SJSA1 (cell line): ENCODE measurements at regions not wholly inside any gene's neighbourhood (a gene's known extent, or its start where the extent isn't known, plus 50 kb on each side); places are given as distances from the start of the nearest gene placed in this dataset.

ENCODE experiments used
- DNase-seq, 2 experiments: peaks; one replicate each; pipeline ENCODE4 v3.0.0-alpha.2; 2015 to 2020; ENCODE audit warnings: low spot score in 2 of 2, low read depth in 1 of 2
- H3K27ac ChIP-seq: fragments of 250-450 bp; sonication (Bioruptor Pico); 2 replicates; pipeline ENCODE4 v1.5.1; 2020; ENCODE audit warnings: mild to moderate bottlenecking, moderate library complexity
- H3K27me3 ChIP-seq: fragments of 250-450 bp; sonication (Bioruptor Pico); replicated peaks from 2 replicates; pipeline ENCODE4 v1.5.1; 2020; ENCODE audit warnings: mild to moderate bottlenecking, moderate library complexity
- H3K36me3 ChIP-seq: fragments of 250-450 bp; sonication (Bioruptor Pico); 2 replicates; pipeline ENCODE4 v1.5.1; 2020; ENCODE audit warnings: mild to moderate bottlenecking
- H3K4me1 ChIP-seq: fragments of 250-450 bp; sonication (Bioruptor Pico); replicated peaks from 2 replicates; pipeline ENCODE4 v1.6.1; 2021; ENCODE audit warnings: mild to moderate bottlenecking
- H3K4me3 ChIP-seq: fragments of 250-450 bp; sonication (Bioruptor Pico); 2 replicates; pipeline ENCODE4 v1.5.1; 2020; ENCODE audit warnings: mild to moderate bottlenecking
- H3K9me3 ChIP-seq: fragments of 250-450 bp; sonication (Bioruptor Pico); replicated peaks from 2 replicates; pipeline ENCODE4 v1.5.1; 2020; ENCODE audit warnings: mild to moderate bottlenecking

DNA sequence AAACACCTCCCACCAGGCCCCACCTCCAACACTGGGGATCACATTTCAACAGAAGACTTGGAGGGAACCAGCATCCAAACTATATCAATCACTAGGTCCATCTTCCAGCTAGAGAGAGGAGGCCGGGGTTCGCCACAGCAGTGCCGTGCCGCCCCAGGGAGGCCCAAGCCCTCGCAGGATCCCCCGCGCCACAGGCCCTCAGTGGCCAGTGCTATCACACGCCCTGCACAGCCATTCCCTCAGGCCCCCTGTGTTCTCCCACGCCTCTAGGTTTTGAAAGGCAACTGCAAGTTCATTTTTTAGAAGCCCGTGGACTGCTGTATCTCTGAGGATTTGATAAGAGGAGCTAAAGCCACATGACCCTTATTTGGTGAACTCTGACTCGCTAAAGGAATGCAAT, 136.4 kb downstream of the OAT start:
- H3K36me3 ChIP-seq, result no peaks in the 10 kb centered on the region
- no peak overlapping the region for H3K27ac ChIP-seq
- no peak overlapping the region for H3K4me3 ChIP-seq
- H3K9me3 ChIP-seq, result no peaks in the 10 kb centered on the region
- no peaks in the 10 kb centered on the region for H3K27me3 ChIP-seq
- no peaks in the 10 kb centered on the region for H3K4me1 ChIP-seq
- DNase-seq, result no peak

DNA sequence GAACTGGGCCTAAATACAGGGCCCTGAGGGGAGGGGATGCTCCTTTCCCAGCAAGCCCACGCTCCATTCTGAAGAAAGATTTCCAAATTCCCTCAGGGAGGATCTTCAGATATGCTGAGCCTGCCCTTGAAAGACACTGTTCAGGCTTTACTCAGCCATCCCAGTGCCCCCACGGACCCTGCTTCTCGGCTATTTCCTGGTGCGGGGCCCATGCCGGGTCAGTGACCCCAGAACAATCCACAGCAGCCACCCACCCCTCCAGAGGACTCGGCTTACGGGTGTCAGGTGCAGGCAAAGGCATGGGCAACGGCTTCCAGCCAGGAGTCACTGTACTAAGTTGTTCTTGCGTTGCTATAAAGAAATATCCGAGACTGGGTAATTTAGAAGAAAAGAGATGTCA, 137.1 kb downstream of the OAT start:
- no peaks in the 10 kb centered on the region for H3K27me3 ChIP-seq
- DNase-seq, result no peak
- H3K27ac ChIP-seq, result no peak overlapping the region
- no peak overlapping the region for H3K4me3 ChIP-seq
- no peaks in the 10 kb centered on the region for H3K9me3 ChIP-seq
- H3K36me3 ChIP-seq, result no peaks in the 10 kb centered on the region
- H3K4me1 ChIP-seq, result no peaks in the 10 kb centered on the region

- Histone ChIP-seq H3K36me3 (no peaks in the 10 kb centered on the region), H3K4me3 (no peak overlapping the region), H3K27me3 (no peaks in the 10 kb centered on the region), H3K27ac (no peak overlapping the region), H3K9me3 (no peaks in the 10 kb centered on the region), H3K4me1 (no peaks in the 10 kb centered on the region)
- no peak for DNase-seq
Measured at GRCh38 chr10:124280916-124281315, 137.8 kb downstream of the OAT start.

GRCh38 chr10:124279882-124280281, 138.8 kb downstream of the OAT start:
- H3K9me3 ChIP-seq, result 0 out of 2 replicates have a peak, but pooled peaks cover 3% of the 10 kb centered on the region
- DNase-seq, result no peak
- H3K27ac ChIP-seq, result no peak overlapping the region
- H3K4me1 ChIP-seq, result no peaks in the 10 kb centered on the region
- H3K36me3 ChIP-seq, result no peaks in the 10 kb centered on the region
- no peak overlapping the region for H3K4me3 ChIP-seq
- no peaks in the 10 kb centered on the region for H3K27me3 ChIP-seq

GRCh38 chr10:124279298-124279697, 139.4 kb downstream of the OAT start:
- DNase-seq, result no peak
- Histone ChIP-seq H3K9me3 (0 out of 2 replicates have a peak, but pooled peaks cover 3% of the 10 kb centered on the region), H3K27ac (no peak overlapping the region), H3K27me3 (no peaks in the 10 kb centered on the region), H3K4me1 (no peaks in the 10 kb centered on the region), H3K36me3 (no peaks in the 10 kb centered on the region), H3K4me3 (no peak overlapping the region)

GRCh38 chr10:124278356-124278755, 140.4 kb downstream of the OAT start:
- Histone ChIP-seq H3K9me3 (0 out of 2 replicates have a peak, but pooled peaks cover 3% of the 10 kb centered on the region), H3K27me3 (no peaks in the 10 kb centered on the region), H3K4me1 (no peaks in the 10 kb centered on the region), H3K36me3 (no peaks in the 10 kb centered on the region), H3K27ac (no peak overlapping the region), H3K4me3 (no peak overlapping the region)
- DNase-seq, result no peak

GRCh38 chr10:124273141-124273540, 145.6 kb downstream of the OAT start:
- H3K36me3 ChIP-seq, result no peaks in the 10 kb centered on the region
- no peak for DNase-seq
- H3K4me3 ChIP-seq, result no peak overlapping the region
- no peaks in the 10 kb centered on the region for H3K27me3 ChIP-seq
- H3K27ac ChIP-seq, result no peak overlapping the region
- no peaks in the 10 kb centered on the region for H3K4me1 ChIP-seq
- H3K9me3 ChIP-seq, result 0 out of 2 replicates have a peak, but pooled peaks cover 3% of the 10 kb centered on the region

DNA sequence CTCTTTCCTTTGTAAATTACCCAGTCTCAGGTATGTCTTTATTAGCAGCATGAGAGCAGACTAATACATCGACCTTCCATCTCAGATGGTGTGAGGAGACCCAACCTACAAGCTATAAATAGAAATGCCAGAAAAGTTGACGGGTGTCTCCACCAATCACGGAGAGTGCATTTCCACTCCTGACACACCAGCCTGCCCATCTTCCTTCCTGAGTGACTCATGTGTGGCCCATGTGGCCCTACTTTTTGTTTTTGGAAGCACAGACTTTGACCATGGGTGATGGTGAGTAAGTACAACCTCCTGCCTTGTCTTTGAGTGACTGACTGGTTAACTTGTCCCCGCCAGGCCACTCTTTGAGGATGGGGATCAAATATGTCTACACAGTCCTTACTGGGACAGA, 147.0 kb downstream of the OAT start:
- Histone ChIP-seq H3K27ac (no peak overlapping the region), H3K9me3 (0 out of 2 replicates have a peak, but pooled peaks cover 3% of the 10 kb centered on the region), H3K4me1 (no peaks in the 10 kb centered on the region), H3K4me3 (no peak overlapping the region), H3K27me3 (no peaks in the 10 kb centered on the region), H3K36me3 (no peaks in the 10 kb centered on the region)
- DNase-seq, result no peak

DNA sequence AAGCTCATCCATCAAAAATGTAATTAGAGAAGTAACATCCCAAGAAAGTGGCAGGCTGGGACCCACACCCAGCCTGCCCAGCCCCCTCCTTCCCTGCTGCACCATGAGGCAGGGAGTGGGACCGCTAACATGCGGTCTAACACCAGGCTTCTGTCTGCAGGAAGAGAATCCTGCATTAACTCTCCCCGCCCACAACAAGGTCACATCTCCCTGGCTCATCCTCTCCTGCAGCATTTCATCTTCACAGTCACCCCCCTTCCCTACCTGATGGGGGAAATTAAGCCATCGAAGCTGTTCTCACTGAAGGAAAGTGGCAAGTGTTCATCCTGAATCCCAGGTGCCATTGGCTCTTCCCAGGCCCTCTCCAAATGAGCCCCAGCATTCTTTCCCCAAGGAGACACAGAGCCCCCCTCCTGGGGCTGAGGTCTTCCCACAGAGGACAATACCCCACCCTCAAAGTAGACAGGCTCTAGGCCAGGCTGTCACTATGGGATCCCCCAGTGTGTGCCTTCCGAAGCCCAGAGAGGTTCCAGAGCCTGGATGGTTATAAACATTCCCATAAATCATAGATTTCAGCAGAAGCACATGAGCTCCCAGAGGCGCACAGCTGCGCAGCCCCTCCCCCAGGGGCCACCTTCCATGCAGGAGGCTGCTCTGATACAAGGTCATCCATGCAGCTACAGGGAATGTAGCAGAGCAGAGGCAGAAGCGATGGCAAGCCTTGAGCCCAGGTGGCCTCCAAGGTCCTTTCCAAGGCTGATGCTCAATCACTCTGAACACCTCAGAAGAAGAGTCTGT, 148.0 kb downstream of the OAT start:
- H3K4me1 ChIP-seq, result no peaks in the 10 kb centered on the region
- H3K27me3 ChIP-seq, result no peaks in the 10 kb centered on the region
- DNase-seq, result no peak
- no peaks in the 10 kb centered on the region for H3K36me3 ChIP-seq
- no peak overlapping the region for H3K4me3 ChIP-seq
- H3K9me3 ChIP-seq, result 0 out of 2 replicates have a peak, but pooled peaks cover 3% of the 10 kb centered on the region
- no peak overlapping the region for H3K27ac ChIP-seq

GRCh38 chr10:124268976-124269375, 149.7 kb downstream of the OAT start:
- H3K9me3 ChIP-seq, result no peaks in the 10 kb centered on the region
- H3K4me1 ChIP-seq, result no peaks in the 10 kb centered on the region
- H3K36me3 ChIP-seq, result no peaks in the 10 kb centered on the region
- H3K27me3 ChIP-seq, result no peaks in the 10 kb centered on the region
- no peak overlapping the region for H3K4me3 ChIP-seq
- DNase-seq, result no peak
- H3K27ac ChIP-seq, result no peak overlapping the region

- Histone ChIP-seq H3K27ac (no peak overlapping the region), H3K36me3 (no peaks in the 10 kb centered on the region), H3K27me3 (no peaks in the 10 kb centered on the region), H3K4me1 (no peaks in the 10 kb centered on the region), H3K4me3 (no peak overlapping the region), H3K9me3 (no peaks in the 10 kb centered on the region)
- DNase-seq, result no peak
Measured at GRCh38 chr10:124267911-124268549, 150.7 kb downstream of the OAT start.

DNA sequence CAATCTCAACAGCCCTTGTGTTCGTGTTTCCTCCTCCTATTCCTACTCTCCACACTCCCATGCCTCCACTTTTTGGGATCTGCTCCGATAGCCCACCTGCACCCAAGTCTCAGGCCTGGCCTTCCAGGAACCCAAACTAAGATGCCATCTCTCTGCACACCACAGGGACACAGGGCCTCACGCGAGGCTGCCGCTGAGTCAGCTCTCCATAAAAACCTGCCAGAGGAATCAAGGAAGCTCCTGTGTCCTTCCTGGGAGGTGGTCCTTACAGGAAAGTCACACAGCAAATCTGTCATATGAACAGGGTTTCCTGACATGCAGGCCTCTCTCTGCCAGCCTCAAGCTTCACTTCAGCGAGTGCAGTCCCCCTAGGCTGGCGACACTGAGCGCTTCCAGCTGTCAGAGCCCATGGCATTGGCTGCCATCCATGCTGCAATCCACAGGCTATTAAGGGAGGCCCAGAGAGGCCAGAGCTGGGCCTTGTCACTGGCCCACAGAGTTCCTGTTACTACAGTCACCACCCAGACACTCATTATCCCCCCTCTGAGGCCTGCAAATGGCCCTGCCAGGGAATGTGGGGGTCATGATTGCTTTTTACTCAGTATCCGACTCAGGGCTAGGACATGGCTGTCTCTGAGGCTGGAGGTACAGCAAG, 151.4 kb downstream of the OAT start:
- no peak overlapping the region for H3K4me3 ChIP-seq
- no peaks in the 10 kb centered on the region for H3K4me1 ChIP-seq
- DNase-seq, result no peak
- H3K9me3 ChIP-seq, result no peaks in the 10 kb centered on the region
- H3K27ac ChIP-seq, result no peak overlapping the region
- H3K36me3 ChIP-seq, result no peaks in the 10 kb centered on the region
- H3K27me3 ChIP-seq, result no peaks in the 10 kb centered on the region

- Histone ChIP-seq H3K27me3 (no peaks in the 10 kb centered on the region), H3K36me3 (no peaks in the 10 kb centered on the region), H3K27ac (no peak overlapping the region), H3K4me3 (no peak overlapping the region), H3K4me1 (no peaks in the 10 kb centered on the region), H3K9me3 (no peaks in the 10 kb centered on the region)
- no peak for DNase-seq
Measured at GRCh38 chr10:124266468-124267230, 152.1 kb downstream of the OAT start.
